Fibroblast of lung (primary cell): ENCODE measurements at regions not wholly inside any gene's neighbourhood (a gene's known extent, or its start where the extent isn't known, plus 50 kb on each side); places are given as distances from the start of the nearest gene placed in this dataset.

Experiments
- CTCF ChIP-seq, 2 donors: IDR thresholded peaks in 1 of 2; conservative IDR thresholded peaks in 1 of 2; 1 replicate in 1 of 2; 2 replicates in 1 of 2; pipeline ENCODE4 v1.5.1; 2011 to 2012; ENCODE audit warnings: low read length in 2 of 2, control low read depth in 1 of 2, inconsistent platforms in 1 of 2, low read depth in 1 of 2, mild to moderate bottlenecking in 1 of 2
- EZH2 ChIP-seq: IDR thresholded peaks from 2 replicates; pipeline ENCODE4 v1.5.1; 2012; ENCODE audit warnings: low read length, control low read depth, mild to moderate bottlenecking; ENCODE audit errors: missing control alignments

- TF ChIP-seq CTCF (conservative IDR thresholded peaks at IDR 0.05 in 1 of 2, IDR thresholded peaks at IDR 0.05 in 1 of 2; ENCODE audit: low read depth in 1 of 2, low read length in 2 of 2) = no peak
- TF ChIP-seq EZH2 = no peak
Measured at GRCh38 chr4:146998157-146998556, 52.5 kb upstream of the TTC29 start.
